NCI-H1092 treated with DMSO at 0.1 percent for 48 hours (cell line): ENCODE measurements at regions not wholly inside any gene's neighbourhood (a gene's known extent, or its start where the extent isn't known, plus 50 kb on each side); places are given as distances from the start of the nearest gene placed in this dataset.
"Not testable (repeated sequence)": the region's sequence is repeated elsewhere in the genome, so short reads cannot be mapped to it uniquely, and the experiment has no call there.

Source experiments
- DNase-seq: peaks from one replicate; lab custom pipeline; 2025; lab: John Stamatoyannopoulos, UW

- no peak for DNase-seq
These were observed 1042.9 kb upstream of the ACVR2A start for GRCh38 chr2:146801886-146802285.

GRCh38 chr2:146786396-146786795, 1058.4 kb upstream of the ACVR2A start:
- DNase-seq: no peak

GRCh38 chr2:146785101-146785500, 1059.7 kb upstream of the ACVR2A start:
- no peak for DNase-seq

DNA sequence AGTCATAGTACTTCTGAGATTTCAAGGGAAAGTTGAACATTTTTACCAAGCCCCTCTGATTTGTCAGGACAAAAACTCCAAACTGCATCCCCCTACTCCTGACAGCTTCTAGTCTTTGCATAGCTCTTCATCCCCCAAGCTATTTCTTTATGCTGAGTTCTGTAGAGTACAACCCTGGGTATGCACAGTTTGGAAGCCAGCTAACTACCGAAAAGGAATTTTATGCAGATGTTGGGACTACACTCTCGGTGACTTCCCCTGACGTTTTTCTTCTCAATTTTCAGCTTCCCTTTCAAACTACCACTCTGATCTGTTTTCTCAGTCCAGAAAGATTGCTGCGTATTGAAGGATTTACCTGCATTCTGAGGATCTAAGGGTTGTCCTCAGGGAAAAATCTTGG, 1060.2 kb upstream of the ACVR2A start:
- no peak for DNase-seq

DNA sequence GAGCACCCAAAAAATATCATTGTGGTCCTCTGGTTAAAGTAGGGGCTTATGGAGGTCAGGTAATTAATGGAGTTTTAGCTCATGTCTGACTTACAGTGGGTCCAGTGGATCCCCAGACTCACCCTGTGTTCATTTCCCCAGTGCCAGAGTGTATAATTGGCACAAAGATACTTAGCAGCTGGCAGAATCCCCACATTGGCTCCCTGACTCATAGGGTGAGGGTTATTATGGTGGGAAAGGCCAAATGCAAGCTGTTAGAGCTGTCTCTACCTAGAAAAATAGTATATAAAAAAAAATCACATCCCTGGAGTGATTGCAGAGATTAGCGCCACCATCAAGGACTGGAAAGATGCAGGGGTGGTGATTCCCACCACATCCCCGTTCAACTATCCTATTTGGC, 1067.6 kb upstream of the ACVR2A start:
- DNase-seq: no peak

DNA sequence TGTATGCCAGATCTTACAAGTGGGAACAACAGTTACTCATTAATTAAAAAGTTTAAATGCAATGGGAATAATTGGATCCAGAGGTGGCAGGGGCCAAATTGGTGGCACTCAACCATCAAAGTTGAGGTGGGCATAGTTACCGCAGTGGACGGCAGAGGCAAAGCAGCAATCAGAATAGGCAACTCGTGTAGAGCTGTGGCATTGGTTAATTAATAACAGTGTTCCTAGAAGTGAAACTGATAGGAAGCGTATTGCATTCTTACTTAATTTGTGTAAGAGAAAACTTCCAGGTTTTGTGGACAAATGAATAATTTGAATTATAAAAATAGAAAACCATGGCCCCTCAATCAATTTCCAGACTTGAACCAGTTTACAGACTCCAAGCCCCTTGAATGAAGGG, 1068.2 kb upstream of the ACVR2A start:
- no peak for DNase-seq

GRCh38 chr2:146771531-146771930, 1073.3 kb upstream of the ACVR2A start:
- no peak for DNase-seq

DNA sequence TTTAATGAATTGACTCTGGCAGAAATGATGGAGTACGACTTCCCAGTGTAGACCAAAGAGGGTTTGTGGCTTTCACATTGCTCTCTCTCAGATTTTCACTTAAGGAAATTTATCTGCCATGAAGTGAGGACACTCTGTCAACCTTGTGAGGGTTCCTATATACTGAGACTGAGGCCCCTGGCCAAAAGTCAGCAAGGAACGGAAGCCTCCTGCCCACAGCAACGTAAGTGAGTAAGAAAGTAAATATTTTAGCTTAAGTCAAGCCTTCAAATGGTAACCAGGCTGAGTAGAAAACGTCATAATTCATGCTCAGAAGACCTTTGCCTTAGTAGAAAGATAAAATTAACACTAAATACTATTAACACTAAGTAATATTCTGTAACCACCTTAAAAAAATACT, 1080.5 kb upstream of the ACVR2A start:
- no peak for DNase-seq

- no peak for DNase-seq
These were observed 1082.0 kb upstream of the ACVR2A start for GRCh38 chr2:146762786-146763185.

DNA sequence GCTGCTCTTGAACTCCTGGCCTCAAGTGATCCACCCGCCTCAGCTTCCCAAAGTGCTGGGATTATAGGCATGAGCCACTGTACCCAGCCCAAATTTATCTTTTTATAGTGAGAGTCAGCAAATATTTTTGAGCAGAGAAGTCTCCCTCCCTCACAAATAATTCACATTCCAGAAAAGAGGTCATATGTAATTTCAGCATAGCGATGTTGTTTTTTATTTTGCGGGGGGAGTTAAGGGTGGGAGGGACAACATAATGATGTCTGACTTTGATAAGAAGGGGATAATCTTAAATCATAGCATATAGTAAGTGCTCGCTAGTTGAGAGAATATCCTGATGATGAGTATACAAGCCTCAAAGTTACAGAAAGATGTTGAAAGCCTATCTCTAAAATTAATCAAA, 1090.2 kb upstream of the ACVR2A start:
- DNase-seq: no peak

DNA sequence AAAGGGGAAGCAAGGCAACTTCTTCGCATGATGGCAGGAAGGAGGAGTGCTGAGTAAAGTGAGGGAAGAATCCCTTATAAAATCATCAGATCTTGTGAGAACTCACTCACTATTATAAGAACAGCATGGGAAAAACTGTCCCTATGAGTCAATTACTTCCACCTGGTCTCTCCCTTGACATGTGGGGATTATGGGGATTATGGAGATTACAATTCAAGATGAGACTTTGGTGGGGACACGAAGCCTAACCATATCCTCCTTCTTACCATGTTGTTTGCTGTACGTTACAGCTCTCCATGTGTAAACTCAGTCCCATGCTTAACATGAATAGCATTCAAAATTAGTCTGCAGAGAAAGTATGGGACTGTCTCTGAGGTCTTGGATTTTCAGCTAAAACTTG, 1096.8 kb upstream of the ACVR2A start:
- no peak for DNase-seq

DNA sequence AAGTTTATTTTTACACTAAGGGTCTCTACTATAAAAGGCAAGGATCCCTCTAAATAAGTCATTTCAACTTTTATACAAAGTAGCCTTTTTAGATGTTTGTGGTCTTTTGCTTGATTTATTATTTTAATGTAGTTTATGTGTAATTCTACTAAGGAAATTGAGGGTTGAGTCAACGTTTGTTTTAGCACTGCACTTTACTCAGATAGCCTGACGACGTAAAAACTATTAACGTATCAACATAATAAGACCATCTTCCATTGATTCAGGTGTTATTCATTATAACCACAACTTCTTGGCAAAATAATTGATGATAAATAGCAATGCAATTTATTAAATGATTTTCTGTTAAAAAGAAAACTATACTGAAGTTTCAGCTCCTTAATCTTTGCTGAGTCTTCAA, 1103.6 kb upstream of the ACVR2A start:
- no peak for DNase-seq

DNA sequence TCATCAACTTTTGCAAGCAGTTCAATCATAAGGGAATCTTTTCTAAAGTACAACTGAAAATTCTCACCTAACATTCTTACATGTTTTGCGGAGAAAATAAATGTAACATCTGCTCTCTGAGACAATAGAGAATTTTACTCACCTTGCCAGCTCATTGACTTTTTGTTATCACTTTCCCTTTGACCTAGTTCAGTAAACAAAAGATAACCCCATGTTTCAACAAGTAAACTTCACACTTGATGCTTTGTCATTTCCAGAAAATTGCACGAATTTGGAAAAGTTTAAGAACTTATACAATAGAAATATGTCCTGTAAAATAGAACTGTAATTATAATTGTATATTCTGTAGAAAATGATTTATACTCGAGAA, 1110.0 kb upstream of the ACVR2A start:
- DNase-seq: no peak

- DNase-seq: peak; percentile 54
These were observed 1110.6 kb upstream of the ACVR2A start for GRCh38 chr2:146734042-146734820.

DNA sequence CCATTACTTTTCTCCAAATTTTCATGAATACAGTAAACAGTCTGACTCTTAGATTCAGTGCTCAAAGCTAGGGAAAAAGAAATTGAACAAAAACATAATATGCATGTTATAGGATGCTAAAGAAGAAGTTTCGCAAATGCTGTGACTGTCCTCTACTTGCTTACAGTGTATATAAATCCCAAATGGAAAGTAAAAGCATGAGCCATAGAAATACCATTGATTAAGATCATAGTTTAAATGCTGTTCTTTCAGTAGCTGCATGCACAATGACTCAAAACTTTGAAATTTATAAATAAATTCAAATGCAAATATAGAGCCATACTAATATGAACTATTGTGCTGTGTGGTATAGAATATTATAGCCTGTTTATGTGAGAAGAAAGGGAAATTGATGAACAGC, 1113.9 kb upstream of the ACVR2A start:
- no peak for DNase-seq

DNA sequence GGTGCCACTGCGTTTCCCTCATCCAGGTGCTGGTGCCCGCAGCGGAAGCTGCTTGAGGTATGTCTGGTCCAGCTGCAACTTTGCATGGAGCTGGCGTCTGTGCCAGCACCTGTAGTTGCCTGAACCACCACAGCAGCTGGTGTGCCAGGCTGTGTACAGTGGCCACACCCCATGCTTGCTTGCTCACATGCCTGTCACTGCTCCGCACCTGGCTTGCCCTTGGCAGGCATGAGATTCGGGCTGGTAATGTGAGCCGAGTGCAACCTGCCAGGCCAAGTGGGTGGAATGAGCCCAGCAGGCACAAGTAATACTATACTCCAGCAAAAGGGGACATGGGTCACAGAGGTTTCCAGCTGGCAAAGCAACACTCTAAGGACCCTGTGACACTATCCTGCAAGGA, 1123.3 kb upstream of the ACVR2A start:
- no peak for DNase-seq

DNA sequence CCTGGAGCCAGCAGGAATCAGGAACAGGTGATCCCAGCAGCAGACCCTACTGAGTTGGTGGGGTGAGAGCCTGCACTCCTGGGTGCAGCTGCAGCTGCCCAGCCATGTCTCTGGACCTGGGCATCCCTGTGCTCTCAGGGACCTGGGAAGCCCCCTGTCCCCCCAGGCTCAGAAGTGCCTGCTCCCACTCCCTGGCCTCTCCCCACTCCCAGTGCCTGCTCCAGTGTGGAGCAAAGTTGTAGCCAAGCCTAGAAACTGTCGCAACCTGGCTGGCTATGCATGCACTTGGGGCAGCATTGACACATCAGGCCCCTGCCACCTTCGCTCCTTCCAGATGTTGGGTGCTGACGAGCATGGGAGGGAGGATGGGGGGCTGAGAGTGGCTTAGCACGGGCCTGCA, 1124.7 kb upstream of the ACVR2A start:
- no peak for DNase-seq

GRCh38 chr2:146716591-146716990, 1128.2 kb upstream of the ACVR2A start:
- no peak for DNase-seq

- no peak for DNase-seq
These were observed 1135.8 kb upstream of the ACVR2A start for GRCh38 chr2:146709004-146709403.

GRCh38 chr2:146701183-146701582, 1143.6 kb upstream of the ACVR2A start:
- DNase-seq: no peak

DNA sequence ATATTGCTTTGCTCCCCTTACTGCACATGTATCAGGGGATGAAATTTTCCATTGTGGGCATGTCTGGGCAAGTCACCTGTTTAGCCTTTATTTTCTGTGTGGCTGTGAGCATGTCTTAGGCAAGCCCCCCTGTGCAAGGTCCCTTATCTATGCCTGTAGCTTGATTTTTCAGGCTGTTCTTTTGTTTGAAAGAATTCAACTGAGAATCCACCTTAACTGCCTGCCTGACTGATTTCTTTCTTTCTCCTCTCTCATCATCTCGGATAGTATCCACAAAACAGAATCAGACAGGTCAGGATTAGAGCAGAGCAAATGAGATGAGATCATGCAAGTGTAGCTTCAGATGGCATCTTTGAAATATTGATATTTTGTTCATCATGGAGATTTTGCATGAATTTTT, 1147.5 kb upstream of the ACVR2A start:
- DNase-seq: no peak

DNA sequence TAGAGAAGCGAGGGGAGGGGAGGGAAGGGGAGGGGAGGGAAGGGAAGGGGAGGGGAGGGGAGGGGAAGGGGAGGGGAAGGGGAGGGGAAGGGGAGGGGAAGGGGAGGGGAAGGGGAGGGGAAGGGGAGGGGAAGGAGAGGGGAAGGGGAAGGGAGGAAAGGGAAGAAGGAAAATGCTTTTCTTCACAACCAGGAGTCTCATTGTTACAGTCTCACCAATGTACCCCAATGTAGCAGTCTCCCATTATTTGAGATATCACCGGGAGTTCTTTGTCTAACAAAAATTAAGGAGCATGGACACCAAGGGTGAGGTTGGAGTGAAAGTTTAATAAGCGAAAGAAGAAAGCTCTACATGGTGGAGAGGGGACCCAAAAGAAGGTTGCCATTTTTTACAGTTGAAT, 1148.0 kb upstream of the ACVR2A start:
- DNase-seq: not testable (repeated sequence)

GRCh38 chr2:146681991-146682390, 1162.8 kb upstream of the ACVR2A start:
- no peak for DNase-seq

- DNase-seq: no peak
These were observed 1166.3 kb upstream of the ACVR2A start for GRCh38 chr2:146678516-146678915.

DNA sequence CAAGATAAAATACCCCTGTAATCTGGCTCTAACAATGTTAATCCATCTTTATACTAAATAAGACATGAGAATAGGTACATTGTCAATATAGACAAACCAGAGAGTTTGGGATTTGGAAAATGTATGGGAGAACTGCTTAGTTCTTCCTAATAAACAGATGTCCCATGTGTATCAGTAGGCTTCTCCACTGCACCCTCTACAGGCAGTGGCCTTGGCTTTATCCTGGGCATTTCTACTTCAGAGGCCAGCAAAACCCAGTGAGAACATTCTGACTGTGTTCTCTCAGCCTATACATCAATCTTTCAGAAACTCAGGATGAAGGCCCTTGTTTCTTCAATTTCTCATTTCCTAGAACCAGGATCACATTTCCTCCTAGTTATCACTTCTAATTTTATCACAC, 1167.5 kb upstream of the ACVR2A start:
- no peak for DNase-seq
